ENCODE measurements at regions not wholly inside any gene's neighbourhood (a gene's known extent, or its start where the extent isn't known, plus 50 kb on each side); places are given as distances from the start of the nearest gene placed in this dataset.

- no peak for TF ChIP-seq CTCF (IDR thresholded peaks at IDR 0.05; ENCODE audit: poor library complexity, severe bottlenecking)
- TF ChIP-seq EP300 (conservative IDR thresholded peaks at IDR 0.05; ENCODE audit: poor library complexity, severe bottlenecking): no peak
- TF ChIP-seq REST (IDR thresholded peaks at IDR 0.05; ENCODE audit: borderline replicate concordance): no peak
Observed at GRCh38 chr5:92560698-92561401, 1020.2 kb downstream of the NR2F1-AS1 start.
